KG1 (cell line): ENCODE measurements at regions not wholly inside any gene's neighbourhood (a gene's known extent, or its start where the extent isn't known, plus 50 kb on each side); places are given as distances from the start of the nearest gene placed in this dataset.
"Not testable (repeated sequence)": the region's sequence is repeated elsewhere in the genome, so short reads cannot be mapped to it uniquely, and the experiment has no call there.

Experiments used
- DNase-seq: peaks from one replicate; lab custom pipeline; 2025; lab: John Stamatoyannopoulos, UW

DNA sequence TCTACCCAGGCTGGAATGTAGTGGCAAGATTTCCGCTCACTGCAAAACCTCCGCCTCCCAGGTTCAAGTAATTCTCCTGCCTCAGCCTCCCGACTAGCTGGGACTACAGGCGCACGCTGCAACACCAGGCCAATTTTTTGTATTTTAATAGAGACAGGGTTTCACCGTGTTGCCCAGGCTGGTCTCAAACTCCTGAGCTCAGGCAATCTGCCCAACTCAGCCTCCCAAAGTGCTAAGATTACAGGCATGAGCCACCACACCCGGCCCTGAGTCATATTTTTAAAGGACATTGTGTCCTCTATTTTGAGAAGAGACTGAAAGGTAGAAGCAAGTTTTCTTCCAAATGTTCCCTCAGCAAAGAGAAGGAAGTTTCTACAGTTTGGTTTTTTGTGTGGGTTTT is 227.1 kb downstream of the KCTD12 start:
- DNase-seq, result not testable (repeated sequence)

DNA sequence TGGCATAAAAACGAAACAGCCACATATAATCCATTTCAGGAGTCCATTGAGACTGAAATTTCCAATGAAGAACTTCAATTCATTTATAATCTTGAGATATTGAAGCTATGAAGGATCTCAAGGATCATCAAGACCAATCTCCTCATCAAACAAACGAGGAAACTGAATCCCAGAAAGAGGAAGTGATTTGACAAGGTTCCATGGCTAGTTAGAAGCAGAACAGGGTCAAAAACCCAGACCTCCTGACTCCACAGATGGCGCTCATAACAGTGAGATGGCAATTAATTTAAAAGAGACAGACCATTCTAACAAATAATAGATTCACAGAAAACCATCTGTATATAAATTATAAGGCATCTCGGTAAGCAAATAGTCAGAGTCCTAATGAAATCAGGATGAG is 229.7 kb downstream of the KCTD12 start:
- DNase-seq, result no peak

DNA sequence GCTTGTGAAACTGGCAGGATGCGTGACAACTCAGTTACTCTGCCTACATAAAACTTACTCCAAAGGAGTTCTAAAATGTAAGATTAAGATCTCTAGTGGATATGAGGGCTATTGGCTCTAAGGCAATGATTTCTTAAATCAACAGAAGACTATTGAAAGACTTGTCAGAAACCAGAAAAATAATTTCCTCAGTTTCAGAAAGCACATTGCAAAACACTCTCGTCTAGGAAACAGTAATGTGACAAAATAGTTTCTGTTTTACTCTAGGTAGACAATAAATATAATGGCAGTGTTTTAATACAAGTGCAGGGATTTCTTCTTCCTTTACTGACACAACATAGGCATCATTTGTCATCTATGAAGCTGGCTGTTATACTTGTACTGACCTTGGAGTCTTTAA is 230.1 kb downstream of the KCTD12 start:
- no peak for DNase-seq

DNA sequence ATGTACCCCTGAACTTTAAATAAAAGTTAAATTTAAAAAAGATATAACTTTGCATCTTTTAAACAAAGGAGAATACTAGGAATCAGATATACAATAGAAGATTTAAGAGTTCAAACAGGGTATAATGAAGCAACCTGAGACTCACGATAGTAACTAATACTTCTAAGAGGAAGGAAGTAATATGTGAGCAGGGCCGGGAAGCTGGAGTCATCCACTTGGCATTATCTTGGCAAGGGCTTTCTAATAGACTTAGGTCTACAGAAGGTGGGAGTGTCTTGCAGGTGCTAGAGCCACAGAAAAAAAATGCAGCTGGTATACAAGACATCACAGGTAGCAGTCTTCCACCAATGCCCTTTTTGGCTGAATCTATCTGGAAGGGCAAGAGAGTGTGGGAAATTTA is 231.9 kb downstream of the KCTD12 start:
- DNase-seq, result no peak

DNA sequence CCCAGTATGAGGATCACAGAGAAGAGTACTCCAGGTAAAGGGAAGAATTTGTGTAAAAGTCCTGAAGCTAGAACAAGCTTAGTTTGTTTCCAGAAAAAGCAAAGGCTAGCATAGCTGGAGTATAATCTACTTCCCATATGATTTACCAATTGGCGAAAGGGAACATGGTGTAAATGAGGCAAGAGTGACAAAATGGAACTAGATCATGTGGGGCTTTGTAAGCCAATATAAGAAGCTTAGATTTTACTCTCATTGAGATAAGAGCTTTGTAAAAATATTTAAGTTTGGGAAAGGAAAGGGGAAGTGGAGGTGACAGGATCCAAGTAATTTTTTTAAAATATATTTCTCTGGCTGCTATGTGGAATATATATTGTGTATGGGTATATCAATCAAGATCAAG is 234.9 kb downstream of the KCTD12 start:
- DNase-seq, result no peak

DNA sequence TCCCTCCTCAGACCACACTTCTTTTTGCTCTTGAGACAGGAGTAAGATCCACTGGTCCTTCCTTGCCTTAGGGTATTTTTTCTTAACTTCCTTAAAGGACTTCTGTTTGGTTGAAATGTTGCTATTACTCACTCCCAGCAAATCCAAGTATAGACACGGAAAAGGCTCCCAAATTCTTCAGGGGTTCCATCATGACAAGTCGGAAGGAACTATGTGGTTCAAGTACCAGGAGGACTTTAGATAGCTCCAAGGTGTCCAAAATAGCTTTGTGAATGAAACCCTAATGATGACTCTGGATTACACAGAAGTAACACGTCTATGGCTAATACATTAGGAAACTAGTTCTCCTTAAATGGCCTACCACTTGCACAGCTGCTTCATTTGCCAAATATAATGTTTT is 238.7 kb downstream of the KCTD12 start:
- DNase-seq, result no peak

DNA sequence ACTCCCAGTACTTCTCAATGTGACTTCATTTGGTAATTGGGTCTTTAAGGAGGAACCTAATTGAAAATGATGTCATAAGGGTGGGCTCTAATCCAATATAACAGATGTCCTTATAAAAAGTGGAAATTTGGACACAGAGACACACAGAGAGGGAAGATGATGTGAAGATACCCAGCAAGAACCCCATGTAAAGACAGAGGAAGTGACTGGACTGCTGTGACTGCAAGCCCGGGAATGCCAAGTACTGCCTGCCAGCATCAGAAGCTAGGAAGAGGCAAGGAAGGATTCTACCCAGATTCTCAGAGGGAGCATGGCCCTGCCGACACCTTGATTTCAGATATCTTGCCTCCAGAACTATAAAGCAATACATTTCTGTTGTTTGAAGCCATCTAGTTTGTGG is 239.3 kb downstream of the KCTD12 start:
- DNase-seq, result no peak

DNA sequence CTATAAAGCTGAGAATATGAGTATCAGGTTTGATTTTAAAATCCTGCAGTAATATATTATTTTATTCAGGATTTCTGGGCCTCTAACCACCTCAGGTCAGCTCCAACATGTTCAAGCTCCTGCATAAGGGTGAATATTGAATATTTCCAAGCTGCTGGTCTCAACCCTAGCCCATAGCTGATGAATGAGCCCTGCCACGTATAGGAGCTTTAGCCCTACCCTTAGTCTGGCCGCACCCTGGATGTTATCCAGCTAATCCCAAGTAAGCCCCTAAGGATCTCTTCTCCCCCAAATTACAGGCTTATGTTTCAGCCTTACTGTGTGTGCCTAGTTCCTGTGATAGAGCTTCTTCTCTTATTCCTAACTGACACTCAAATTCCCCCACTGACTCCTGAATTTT is 240.6 kb downstream of the KCTD12 start:
- no peak for DNase-seq

DNA sequence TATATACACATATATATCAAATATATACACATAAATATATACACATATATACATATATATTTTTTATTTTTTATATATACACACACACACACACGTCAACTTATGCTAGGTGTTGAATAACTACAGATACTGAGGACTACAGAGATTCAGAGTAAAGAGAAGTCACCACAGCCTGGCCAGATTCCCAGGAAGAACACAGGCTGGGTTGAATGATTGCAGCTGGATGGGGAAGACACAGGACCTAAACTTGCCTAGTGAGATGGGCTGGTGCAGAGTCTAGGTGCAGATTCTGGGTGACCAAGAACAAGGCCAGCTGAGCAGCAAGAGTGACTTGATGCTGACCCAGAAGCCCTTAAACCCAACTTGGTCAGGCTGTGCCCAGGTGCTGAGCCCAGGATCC is 241.3 kb downstream of the KCTD12 start:
- DNase-seq, result no peak

DNA sequence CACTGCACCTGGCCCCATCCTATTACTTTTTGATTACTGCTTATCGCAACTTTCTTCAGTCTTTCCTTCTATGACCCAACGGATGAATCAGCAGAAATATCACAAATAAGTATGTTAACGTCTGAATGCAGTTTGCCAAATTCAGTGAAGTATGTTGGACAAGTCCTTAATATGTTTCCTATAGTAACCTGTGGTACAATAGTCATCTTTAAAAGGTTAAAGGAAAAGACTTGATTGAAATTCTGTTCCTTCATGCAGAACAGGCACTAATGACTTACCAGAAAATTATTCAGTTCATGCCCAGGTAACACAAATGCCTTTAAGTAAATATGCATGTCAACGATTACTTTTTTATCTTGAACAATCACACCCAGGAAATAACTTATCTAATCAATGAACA is 242.6 kb downstream of the KCTD12 start:
- DNase-seq, result no peak

DNA sequence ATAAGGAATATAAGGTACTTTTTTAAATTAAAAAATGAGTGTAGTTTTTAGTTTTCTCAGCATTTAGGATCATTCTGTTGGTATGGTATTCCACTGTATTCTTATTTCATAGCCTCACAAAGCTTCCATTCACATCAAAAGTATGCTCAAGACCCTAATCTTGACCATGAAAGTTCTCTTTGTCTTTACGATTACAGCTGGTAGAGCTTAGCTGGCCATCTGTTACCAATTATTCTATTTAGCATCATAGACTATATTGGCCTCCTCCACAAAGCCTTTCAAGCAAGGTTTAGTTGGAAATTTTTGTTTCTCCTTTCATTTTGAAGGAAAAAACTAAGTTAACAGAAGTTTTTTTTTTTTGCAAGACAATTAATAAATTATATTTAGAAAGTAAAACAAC is 245.1 kb downstream of the KCTD12 start:
- no peak for DNase-seq

DNA sequence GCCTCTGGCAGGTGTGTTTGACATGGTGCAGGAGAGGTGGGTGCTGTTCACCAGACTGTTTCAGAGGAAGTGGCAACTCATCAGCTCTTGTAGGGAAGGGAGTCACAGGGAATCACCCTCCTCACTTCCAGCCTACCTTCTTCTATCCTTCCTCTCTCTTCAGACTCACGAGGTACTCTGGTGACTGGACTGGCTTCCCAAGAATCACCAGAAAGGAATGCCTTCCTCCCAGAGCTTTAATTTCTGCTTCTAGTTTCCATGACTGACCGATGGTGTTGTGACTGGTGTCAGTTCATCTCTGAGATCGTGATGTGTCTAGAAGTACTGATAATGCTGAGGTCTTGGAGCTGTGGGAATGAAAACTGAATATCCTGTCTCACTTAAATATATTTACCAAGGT is 247.3 kb downstream of the KCTD12 start:
- DNase-seq, result no peak

DNA sequence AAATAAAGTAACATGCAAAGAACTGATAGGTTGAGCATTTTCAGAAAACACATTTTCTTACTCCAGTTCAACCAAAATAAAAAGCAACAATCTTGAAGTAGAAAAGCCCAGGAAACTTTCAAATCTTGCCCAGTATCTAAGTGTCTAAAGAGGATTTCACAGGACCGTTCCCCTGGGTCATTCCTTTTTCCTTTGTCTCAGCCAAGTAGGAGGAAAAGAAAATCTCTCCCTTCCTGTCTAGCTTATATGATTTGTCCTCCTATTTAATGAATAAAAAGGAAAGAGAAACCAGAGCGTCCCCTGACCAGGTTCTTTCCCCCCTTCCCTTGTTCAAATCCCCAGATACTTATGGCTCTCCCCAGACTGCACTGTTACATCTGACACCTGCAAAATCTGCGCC is 248.0 kb downstream of the KCTD12 start:
- no peak for DNase-seq

DNA sequence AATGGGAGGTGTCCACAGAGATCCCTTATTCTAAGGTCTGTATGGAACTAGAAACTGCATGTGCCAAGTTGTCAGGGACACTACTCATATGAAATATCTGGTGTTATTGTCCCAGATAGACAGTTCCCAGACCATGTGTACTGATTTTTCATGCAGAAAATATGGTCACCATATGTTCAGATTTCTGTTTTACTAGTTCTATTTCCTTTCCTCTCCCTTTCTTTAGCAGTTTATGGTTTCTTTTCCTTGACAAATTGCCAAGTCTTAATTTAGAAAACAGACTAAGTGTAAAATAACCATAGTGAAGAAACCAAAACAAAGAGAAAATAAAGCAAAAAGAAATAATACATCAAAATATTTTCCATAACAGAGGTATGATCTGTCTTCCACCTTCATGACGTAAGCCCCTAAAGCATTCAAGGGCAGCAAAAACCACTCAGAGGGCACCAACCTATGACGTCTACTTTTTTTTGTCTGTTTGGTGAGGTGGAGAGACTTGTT is 248.5 kb downstream of the KCTD12 start:
- DNase-seq, result no peak

DNA sequence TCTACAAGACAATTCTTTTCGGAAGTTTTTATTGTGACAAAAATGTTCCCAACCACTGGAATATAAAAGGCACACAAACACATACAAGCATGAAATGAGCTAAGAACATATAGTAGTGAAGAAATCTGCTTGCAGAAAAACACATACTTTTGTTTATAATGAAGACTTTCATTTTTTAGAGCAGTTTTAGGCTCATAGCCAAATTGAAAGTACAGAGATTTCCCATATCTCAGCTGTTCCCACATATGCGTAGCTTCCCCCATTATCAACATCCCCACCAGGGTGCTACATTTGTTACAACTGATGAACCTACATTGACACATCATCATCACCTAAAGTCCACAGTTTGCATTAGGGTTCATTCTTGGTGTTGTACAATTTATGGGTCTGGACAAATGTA is 249.4 kb downstream of the KCTD12 start:
- no peak for DNase-seq

DNA sequence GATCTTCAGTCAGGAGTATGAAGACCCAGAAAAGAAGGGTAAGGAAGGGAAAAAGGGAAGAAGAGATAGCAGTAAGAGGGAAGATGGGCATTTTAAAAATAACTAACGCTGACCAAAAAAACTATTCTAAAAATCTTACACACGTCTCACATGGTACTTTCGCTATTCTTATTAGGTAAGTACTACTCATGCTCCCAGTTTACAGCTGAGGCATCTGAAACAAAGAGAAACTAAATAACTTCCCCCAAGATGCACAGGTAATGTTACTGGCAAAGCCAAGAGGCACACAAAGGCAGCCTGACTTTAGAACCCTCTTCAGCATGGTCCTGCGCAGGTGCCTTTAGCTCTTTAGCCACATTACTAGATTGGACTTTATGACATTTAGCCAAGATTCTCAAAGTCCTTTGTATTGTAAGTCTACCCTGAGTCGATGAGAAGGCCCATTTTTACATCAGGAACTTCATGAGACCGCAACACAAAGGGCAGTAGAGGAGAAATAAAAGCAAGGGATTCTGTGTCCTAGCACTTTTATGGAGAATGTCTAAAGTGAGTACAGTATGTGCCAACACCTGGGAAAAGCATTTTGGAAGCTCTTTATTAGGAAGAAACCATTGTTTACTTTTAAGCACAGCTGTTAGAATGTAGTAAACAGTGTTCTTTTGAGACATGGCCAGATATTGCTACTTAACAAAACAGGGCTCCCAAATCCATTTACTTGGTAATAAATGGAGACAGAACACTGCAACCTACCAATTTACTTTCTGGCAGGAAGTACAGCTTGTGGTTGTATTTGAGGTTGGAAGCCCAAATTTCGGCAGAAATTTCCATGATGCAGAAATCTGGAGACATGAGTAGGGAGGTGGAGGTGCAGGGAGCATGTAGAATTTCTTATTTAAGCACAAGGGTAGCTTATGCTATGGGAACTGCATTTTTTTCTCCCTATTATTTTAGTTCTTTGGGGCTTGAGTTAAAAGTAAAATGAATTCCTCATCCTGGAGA is 250.7 kb downstream of the KCTD12 start:
- no peak for DNase-seq

DNA sequence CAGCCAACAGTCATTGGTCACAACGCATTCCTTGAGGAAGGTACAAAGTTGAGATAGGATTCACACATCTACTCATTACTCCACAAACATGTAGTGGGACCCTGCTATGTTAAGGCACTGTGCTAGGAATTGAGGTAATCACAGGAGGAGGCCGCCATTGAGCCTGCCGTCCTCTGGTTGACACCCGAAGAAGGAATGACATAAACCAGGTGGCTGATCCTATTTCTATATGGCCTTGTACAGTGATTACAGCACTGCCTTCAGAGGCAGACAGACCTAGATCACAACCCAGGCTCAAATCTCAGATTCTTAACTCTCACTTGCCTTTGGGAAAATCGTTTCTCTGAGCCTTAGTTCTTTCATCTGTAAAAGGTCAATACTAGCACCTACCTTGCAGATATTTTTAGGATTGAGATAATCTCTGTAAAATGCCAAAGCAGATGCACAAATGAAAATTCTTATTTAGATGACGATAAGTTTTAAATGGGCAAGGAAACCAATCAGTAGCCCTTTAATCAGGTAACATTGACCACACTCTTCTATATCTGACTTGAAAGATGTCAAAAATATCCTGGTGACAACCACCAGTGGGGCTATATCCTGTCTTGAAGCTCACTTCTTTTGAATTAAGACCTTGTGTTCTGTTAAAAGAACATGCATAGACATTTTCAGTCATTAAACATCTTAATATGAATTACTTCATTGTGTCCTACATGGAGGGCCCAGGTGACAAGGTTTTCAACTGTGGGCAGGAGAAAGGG is 251.6 kb downstream of the KCTD12 start:
- no peak for DNase-seq

DNA sequence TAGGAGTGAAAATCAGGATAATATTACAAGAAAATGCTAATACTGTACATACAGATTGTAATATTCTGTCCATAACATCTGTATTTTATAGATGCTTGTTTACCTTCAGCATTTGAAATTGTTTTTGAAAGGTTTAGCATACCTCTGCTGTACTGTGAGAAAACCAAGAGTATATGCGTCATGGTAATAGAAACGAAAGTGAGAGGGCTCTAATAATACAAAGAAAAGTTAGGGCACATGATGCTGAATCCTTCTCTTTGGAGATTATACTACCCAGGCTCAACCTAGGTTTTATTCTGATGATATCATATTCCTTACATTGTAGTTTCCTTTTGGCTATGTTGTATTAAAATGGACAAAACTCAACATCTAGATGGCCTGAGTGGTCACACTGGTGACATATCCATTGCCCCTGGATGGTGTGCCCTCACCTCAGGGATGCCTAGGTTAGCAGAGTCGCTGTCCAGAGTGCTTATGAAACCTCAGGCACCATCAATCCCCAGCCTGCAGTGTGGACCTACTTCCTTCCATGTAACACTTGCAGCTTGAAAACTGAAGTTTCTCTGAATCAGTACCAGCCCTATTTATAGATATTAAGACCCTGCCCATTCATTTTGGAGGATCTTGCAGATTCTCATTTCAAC is 253.7 kb downstream of the KCTD12 start:
- no peak for DNase-seq

DNA sequence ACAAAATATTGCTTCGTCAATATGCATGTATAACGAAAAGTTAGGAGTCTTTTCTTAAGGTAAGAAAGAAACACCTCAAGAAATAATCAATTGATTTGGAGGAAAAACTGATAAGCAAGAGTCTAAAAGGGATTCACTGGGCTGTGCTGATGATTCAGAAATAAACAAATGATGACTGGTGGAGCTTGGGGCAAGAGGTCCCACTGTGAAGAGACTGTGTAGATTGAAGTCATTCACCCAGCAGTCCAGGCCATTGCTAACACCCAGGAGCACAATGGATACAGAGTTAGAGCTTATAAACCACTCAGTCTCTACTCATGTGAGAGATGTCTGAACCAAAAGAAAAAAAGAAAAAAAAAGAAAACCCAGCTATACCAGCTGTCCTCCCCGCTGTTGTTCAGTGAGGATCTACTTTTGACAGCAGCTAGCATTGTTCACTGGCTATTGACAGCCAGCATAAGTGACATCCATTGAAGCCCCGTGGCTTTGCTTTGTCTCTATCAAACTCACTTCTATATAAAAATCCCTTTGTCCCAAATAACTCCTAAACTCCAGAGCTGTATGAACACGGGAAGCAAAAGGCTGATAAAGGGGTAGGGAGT is 255.5 kb downstream of the KCTD12 start:
- no peak for DNase-seq

DNA sequence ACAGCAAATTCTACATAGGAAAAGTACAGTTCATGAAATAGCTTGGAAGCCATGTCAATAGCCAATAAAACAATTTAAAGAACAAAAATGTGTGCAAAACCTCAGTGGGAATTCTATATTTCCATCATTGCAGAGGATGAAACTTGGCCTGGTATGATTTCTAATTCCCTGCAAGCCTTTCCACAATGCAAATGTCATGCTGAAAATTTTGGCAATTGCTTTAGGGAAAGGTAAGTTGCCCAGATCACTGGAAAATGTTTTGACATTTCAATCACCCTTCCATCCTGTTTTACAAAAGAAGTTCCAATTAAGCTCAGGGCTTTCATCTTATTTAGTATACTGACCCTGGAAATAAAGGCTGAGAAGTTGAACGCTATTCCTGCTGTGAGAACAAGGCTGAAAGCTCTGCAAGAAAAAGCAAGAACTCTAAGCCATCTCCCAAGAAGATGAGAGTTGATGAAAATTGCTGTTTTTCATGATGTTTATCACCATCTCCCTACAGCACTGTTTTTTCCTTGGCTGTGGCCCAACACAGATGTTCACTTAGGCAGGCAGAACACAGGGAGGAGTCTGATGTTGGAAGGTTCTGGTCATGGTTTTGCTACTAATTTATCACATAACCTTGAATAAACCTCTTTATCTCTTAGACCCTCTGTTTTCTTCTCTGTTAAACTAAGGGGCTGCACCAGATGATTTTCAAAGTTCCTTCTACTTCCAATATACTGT is 263.7 kb downstream of the KCTD12 start:
- DNase-seq, result no peak

DNA sequence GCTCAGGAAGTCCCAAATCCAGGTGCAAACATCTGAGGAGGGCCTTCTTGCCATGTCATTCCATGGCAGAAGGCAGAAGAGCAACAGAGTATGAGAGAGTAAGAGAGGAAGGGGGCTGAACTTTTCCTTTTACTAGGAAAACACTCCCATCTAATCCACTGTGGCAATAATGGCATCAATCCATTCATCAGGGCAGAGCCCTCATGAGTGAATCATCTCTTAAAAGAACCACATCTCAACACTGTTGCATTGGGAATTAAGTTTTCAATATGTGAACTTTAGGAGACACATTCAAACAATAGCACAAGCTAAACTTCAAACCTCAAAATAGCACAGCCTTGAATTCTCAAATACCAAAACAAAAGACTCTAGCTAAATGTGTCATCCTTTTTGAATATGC is 264.5 kb downstream of the KCTD12 start:
- no peak for DNase-seq
